Dendritic cell treated with granulocyte-macrophage colony-stimulating factor and Interleukin-4, amounts not matched to agents 40 ng/mL and 50 ng/mL, for 4 days (primary cell): ENCODE measurements at regions not wholly inside any gene's neighbourhood (a gene's known extent, or its start where the extent isn't known, plus 50 kb on each side); places are given as distances from the start of the nearest gene placed in this dataset.
A peak's percentile ranks its signal among the peaks of the same experiment; 100 is the strongest.
"Not testable (repeated sequence)": the region's sequence is repeated elsewhere in the genome, so short reads cannot be mapped to it uniquely, and the experiment has no call there.

Source experiments
- H3K27ac Mint-ChIP-seq: one replicate; pipeline ENCODE4 v1.8.0; 2022; ENCODE audit warnings: mild to moderate bottlenecking, mixed read lengths
- H3K27me3 Mint-ChIP-seq: one replicate; pipeline ENCODE4 v1.8.0; 2022; ENCODE audit warnings: mild to moderate bottlenecking, mixed read lengths
- H3K36me3 Mint-ChIP-seq: one replicate; pipeline ENCODE4 v1.8.0; 2022; ENCODE audit warnings: low read depth, mixed read lengths
- H3K4me1 Mint-ChIP-seq: one replicate; pipeline ENCODE4 v1.8.0; 2022; ENCODE audit warnings: low read depth, mixed read lengths
- H3K4me3 Mint-ChIP-seq: one replicate; pipeline ENCODE4 v1.8.0; 2022; ENCODE audit warnings: mild to moderate bottlenecking, moderate library complexity, mixed read lengths
- H3K9me3 Mint-ChIP-seq: one replicate; pipeline ENCODE4 v1.8.0; 2022; ENCODE audit warnings: mixed read lengths
- intact Hi-C: fragments of 100-400 bp; cut with micrococcal nuclease; formaldehyde crosslinking; loops from one replicate; pipeline ENCODE4 v1.15.0; 2022

DNA sequence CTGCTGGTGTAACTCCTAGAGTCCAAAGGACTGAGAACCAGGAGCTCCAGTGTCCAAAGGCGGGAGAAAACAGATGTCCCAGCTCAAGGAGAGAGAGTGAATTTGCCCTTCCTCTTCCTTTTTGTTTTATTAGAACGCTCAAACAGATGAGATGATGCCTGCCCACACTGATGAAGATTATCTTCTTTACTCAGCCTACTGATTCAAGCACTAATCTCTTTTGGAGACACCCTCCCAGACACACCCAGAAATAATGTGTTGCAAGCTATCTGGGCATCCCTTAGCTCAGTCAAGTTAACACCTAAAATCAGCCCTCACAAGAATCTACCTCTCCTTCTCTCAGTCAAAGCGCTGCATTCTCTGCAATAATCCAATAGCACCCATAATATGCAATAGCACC is 78.2 kb upstream of the BCL2L14 start:
- no peak overlapping the region for H3K27ac Mint-ChIP-seq
- H3K9me3 Mint-ChIP-seq: peaks cover 6% of the 10 kb centered on the region
- H3K36me3 Mint-ChIP-seq: no peaks in the 10 kb centered on the region
- H3K27me3 Mint-ChIP-seq: no peaks in the 10 kb centered on the region
- peaks cover 11% of the 10 kb centered on the region for H3K4me1 Mint-ChIP-seq
- intact Hi-C loops: no loop called here
- no peak overlapping the region for H3K4me3 Mint-ChIP-seq

- intact Hi-C loops, H3K36me3 Mint-ChIP-seq, H3K9me3 Mint-ChIP-seq, H3K27ac Mint-ChIP-seq, H3K4me1 Mint-ChIP-seq, H3K4me3 Mint-ChIP-seq, H3K27me3 Mint-ChIP-seq: not testable (repeated sequence)
These were observed 72.3 kb upstream of the BCL2L14 start for GRCh38 chr12:11998307-11998943.

DNA sequence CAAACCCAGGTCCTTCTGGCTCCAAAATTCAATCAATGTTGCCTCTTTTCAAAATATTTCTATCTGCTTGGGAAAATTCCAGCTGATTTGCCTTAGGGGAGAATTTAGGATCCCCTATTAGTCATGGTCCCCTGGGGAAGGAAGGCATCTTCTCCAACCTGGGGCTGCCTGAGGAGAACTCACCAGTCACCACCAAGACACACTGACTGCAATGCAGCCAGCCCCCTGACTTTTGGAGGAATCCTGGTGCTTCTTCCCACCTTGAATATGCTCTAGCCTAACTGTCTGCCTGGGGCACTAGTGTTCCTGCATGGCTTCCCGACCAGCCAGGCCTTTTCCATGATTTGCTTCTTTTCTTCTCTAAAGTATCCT is 71.8 kb upstream of the BCL2L14 start:
- Mint-ChIP-seq H3K36me3 (no peaks in the 10 kb centered on the region), H3K27ac (no peak overlapping the region), H3K9me3 (no peaks in the 10 kb centered on the region), H3K27me3 (no peaks in the 10 kb centered on the region), H3K4me1 (no peaks in the 10 kb centered on the region), H3K4me3 (no peak overlapping the region)
- intact Hi-C loops: no loop called here

DNA sequence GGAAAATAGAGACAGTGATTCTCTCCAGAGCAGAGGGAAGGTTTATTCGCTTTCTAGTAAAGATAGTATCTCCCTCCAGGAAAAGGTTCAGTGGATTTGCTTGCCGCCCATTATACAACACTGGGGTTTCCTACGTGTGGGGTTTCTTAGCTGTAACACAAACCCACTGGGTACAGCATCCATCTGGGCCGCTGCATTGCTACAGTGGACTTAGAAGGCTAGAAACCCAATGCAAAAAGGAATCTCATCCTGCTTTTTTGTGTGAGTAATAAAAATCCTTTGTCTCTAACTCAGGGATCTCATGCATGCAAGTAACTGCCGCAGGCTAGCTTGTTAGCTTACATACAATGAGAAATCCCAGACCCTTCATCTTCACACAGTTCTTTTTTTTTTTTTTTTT is 67.1 kb upstream of the BCL2L14 start:
- Mint-ChIP-seq H3K9me3 (no peaks in the 10 kb centered on the region), H3K4me1 (peaks cover 13% of the 10 kb centered on the region), H3K36me3 (no peaks in the 10 kb centered on the region), H3K27ac (no peak overlapping the region), H3K4me3 (no peak overlapping the region), H3K27me3 (peaks cover 6% of the 10 kb centered on the region)
- intact Hi-C loops: no loop called here

- H3K4me1 Mint-ChIP-seq: peaks cover 22% of the 10 kb centered on the region
- H3K9me3 Mint-ChIP-seq: no peaks in the 10 kb centered on the region
- intact Hi-C loops: no loop called here
- peaks cover 6% of the 10 kb centered on the region for H3K27me3 Mint-ChIP-seq
- H3K27ac Mint-ChIP-seq: no peak overlapping the region
- no peak overlapping the region for H3K4me3 Mint-ChIP-seq
- no peaks in the 10 kb centered on the region for H3K36me3 Mint-ChIP-seq
These were observed 66.2 kb upstream of the BCL2L14 start for GRCh38 chr12:12004524-12004923.

DNA sequence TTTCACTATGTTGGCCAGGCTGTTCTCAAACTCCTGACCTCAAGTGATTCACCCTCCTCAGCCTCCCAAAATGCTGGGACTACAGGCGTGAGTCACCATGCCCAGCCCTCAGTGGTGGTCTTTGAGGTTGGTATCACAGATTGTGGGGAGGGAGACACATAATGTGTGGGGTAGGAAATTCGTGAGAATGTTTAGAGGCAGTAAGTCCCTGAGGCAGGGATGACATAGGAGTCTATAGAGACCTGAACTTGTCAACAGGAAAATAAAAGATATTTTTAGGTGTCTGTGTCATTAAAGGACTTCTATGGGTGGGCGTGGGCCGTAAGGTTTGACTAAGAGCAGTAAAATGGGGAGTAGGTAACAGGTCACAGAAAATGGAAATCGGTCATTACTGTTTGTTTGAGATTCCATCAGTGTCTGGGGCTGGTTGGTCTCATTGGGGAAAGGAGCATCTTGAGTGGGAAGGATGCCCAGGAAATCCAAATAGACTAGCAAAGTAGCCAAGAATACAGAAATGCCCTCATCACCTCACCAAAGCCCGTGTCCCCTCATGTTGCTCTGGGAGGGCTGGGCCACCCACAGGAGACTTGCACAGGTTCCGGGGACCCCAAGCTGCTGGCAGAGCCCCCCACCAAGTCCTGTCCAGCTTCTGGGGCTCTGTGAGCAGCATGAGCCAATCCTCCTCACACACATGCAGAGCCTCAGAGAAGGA is 63.6 kb upstream of the BCL2L14 start:
- Mint-ChIP-seq H3K9me3 (no peaks in the 10 kb centered on the region), H3K27ac (peak overlapping the region; percentile 95), H3K36me3 (no peaks in the 10 kb centered on the region), H3K4me3 (no peak overlapping the region), H3K27me3 (peaks cover 6% of the 10 kb centered on the region), H3K4me1 (peaks cover 46% of the 10 kb centered on the region)
- intact Hi-C loops: no loop called here

DNA sequence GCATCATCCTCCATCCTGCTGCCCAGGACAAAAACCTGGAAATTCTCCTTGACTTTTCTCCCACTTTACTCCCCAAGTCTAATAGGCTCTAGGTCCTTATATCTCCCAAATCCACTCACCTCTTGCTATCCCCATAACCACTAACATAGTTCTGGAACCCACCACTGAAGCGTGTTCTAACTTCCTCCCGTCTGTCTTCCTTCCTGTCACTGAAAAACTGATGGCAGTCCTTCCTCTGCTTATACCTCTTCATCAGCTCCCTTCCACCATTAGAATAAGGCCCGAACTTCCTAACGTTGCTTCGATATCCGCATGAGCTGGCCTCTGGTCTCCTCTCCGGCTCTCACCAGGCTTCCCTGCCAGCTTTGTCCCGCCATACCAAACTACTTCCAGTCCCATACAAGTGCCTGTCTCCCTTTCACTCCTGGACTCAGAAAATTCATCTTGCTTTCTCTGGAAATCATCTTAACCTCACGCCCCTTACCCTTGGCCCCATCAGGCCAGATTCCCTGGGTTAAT is 63.0 kb upstream of the BCL2L14 start:
- peaks cover 6% of the 10 kb centered on the region for H3K27me3 Mint-ChIP-seq
- intact Hi-C loops: no loop called here
- H3K9me3 Mint-ChIP-seq: no peaks in the 10 kb centered on the region
- no peaks in the 10 kb centered on the region for H3K36me3 Mint-ChIP-seq
- peak overlapping the region; percentile 95 for H3K27ac Mint-ChIP-seq
- H3K4me3 Mint-ChIP-seq: no peak overlapping the region
- H3K4me1 Mint-ChIP-seq: peaks cover 52% of the 10 kb centered on the region

- Mint-ChIP-seq H3K27me3 (peaks cover 6% of the 10 kb centered on the region), H3K4me1 (peaks cover 53% of the 10 kb centered on the region), H3K4me3 (no peak overlapping the region), H3K27ac (peak overlapping the region; percentile 95), H3K36me3 (no peaks in the 10 kb centered on the region), H3K9me3 (no peaks in the 10 kb centered on the region)
- intact Hi-C loops: no loop called here
These were observed 62.4 kb upstream of the BCL2L14 start for GRCh38 chr12:12008232-12008850.

- intact Hi-C loops: loop anchor here (1.0 kb wide), 1 partner anchor 170 kb away; no protein-coding TSS in a partner anchor
- Mint-ChIP-seq H3K27me3 (peaks cover 6% of the 10 kb centered on the region), H3K4me1 (peaks cover 53% of the 10 kb centered on the region), H3K9me3 (no peaks in the 10 kb centered on the region), H3K27ac (peak overlapping the region; percentile 95), H3K36me3 (no peaks in the 10 kb centered on the region), H3K4me3 (peak overlapping the region; percentile 11)
These were observed 61.7 kb upstream of the BCL2L14 start for GRCh38 chr12:12008931-12009611.

- intact Hi-C loops: loop anchor here (1.0 to 10.0 kb wide), 2 partner anchors 171 to 705 kb away; partner anchors contain the start of gene CDKN1B
- peak overlapping the region; percentile 44 for H3K4me3 Mint-ChIP-seq
- peaks cover 56% of the 10 kb centered on the region for H3K4me1 Mint-ChIP-seq
- not testable (repeated sequence) for H3K9me3 Mint-ChIP-seq, H3K27me3 Mint-ChIP-seq, H3K36me3 Mint-ChIP-seq
- H3K27ac Mint-ChIP-seq: peak overlapping the region; percentile 95
These were observed 60.9 kb upstream of the BCL2L14 start for GRCh38 chr12:12009749-12010276.

DNA sequence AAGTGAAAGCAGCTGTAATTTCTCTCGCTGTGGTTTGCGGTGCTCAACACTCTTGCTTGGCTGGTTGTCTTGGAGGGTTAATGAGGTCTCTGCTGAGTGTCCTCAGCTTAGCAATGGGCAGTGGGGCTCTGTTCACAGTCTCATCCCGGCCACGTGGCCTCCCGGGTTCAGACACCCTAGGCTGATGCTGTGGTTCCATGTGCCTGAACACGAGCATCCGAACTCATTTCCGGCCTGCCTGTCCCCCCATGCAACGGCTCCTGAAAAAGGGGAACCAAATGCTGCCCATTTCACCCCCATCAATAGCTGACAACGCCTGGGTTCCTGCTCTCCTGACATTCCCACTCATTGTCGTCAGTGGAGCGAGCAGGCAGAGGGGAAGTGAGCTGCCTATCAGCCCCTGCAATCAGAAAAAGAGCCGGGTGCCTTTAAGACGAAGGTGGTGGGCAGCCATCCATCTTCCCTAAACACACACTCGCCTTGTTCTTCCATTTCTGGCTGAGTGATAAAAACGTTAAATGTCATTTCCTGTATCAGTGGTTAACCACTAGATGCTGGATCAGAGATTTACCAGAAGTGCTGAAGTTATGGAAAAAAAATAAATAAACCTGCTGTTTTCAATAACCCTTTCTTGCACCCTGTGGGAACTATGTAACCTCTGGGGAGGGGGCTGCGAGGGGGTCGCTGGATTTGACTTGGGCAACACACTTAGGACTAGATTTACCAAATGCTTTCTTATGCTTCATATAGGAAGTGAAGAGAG is 60.3 kb upstream of the BCL2L14 start:
- intact Hi-C loops: loop anchor here (10.0 kb wide), 1 partner anchor 704 kb away; the partner anchor contains the start of gene CDKN1B
- Mint-ChIP-seq H3K4me3 (peak overlapping the region; percentile 44), H3K36me3 (no peaks in the 10 kb centered on the region), H3K4me1 (peaks cover 62% of the 10 kb centered on the region), H3K9me3 (no peaks in the 10 kb centered on the region), H3K27ac (peak overlapping the region; percentile 95), H3K27me3 (peaks cover 6% of the 10 kb centered on the region)

DNA sequence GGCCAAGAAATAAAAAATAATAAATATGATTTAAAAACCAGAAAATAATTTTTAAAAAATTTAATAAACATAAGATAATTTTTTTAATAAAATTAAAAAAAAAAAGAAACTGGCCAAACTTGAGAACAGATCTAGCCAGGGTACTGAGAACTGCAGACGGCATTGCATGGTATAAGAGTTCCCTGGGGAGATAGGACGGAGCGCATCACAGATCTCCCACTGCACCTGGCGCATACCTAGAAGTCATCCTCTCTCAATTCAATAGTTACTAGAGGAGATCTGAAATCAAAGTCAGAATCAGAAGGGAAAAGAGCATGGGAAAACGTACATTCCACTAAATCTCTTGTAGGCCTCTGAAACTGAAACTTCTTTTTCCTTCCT is 58.9 kb upstream of the BCL2L14 start:
- no peak overlapping the region for H3K4me3 Mint-ChIP-seq

GRCh38 chr12:12015073-12015685 is 55.6 kb upstream of the BCL2L14 start:
- H3K27me3 Mint-ChIP-seq: peaks cover 3% of the 10 kb centered on the region
- H3K4me1 Mint-ChIP-seq: peaks cover 51% of the 10 kb centered on the region
- H3K9me3 Mint-ChIP-seq: no peaks in the 10 kb centered on the region
- peak overlapping the region; percentile 40 for H3K27ac Mint-ChIP-seq
- no peak overlapping the region for H3K4me3 Mint-ChIP-seq
- H3K36me3 Mint-ChIP-seq: no peaks in the 10 kb centered on the region
- intact Hi-C loops: loop anchor here (10.0 kb wide), 1 partner anchor 700 kb away; the partner anchor contains the start of gene CDKN1B

More for the DNA sequence above, 58.9 kb upstream of the BCL2L14 start:
- H3K4me1 Mint-ChIP-seq: peaks cover 68% of the 10 kb centered on the region
- no peaks in the 10 kb centered on the region for H3K36me3 Mint-ChIP-seq
- peak overlapping the region; percentile 95 for H3K27ac Mint-ChIP-seq
- H3K9me3 Mint-ChIP-seq: no peaks in the 10 kb centered on the region
- intact Hi-C loops: loop anchor here (10.0 kb wide), 1 partner anchor 703 kb away; the partner anchor contains the start of gene CDKN1B
- peaks cover 6% of the 10 kb centered on the region for H3K27me3 Mint-ChIP-seq
